ENCODE measurements at regions not wholly inside any gene's neighbourhood (a gene's known extent, or its start where the extent isn't known, plus 50 kb on each side); places are given as distances from the start of the nearest gene placed in this dataset.
"Not testable (repeated sequence)": the region's sequence is repeated elsewhere in the genome, so short reads cannot be mapped to it uniquely, and the experiment has no call there.

GRCh38 chrX:25646156-25646555 is 492.0 kb upstream of the MAGEB18 start:
- DNase-seq, result no peak

GRCh38 chrX:25648790-25649189 is 489.4 kb upstream of the MAGEB18 start:
- DNase-seq, result no peak

DNA sequence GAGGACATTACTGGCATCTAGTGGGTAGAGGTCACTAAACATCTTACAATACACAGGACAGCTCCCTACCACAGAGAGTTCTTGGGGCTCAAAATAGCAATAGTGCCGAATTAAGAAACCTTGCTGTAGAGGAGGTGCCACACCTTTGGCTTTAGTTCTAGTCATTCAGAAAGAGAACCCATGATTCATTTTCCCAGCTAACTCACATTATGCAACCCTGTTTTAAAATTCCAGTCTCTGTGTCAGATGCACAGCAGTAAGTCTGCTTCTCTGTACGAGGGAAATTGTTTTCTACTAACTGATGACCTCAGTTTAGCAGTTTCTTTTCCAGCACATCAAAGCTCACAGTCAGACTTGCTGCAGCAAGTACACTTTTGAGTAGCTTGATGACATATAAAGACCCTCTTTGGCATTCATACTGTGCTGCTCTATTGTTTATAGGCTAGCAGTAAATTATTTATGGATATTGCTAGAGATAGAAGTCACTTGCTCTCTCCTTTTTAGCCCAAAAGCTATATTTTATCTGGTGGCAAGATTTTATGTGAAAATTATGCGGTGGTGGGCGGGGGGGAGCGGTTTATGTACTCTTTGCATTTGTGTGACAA is 487.8 kb upstream of the MAGEB18 start:
- DNase-seq, result no peak

- no peak for DNase-seq
Measured at GRCh38 chrX:25659317-25659716, 478.8 kb upstream of the MAGEB18 start.

DNA sequence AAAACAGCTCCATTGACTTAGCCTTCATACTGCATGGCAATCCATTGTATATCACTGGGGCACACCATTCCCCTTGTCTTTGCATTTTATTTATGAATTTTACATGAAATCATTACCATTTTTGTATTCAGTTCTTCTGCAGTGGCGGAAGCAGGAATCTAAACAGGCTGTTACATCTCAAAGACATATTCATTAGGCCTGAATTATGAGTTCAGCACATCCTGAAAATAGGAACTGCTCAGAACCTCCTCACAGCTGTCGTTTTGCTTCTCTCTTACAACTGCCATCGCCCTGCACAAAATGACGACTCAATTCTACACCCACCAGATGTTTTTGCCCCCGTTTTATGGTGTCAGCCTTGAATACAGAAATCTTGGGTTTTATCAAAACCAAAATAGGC is 474.4 kb upstream of the MAGEB18 start:
- DNase-seq, result no peak

- no peak for DNase-seq
Measured at GRCh38 chrX:25665431-25665830, 472.7 kb upstream of the MAGEB18 start.

DNA sequence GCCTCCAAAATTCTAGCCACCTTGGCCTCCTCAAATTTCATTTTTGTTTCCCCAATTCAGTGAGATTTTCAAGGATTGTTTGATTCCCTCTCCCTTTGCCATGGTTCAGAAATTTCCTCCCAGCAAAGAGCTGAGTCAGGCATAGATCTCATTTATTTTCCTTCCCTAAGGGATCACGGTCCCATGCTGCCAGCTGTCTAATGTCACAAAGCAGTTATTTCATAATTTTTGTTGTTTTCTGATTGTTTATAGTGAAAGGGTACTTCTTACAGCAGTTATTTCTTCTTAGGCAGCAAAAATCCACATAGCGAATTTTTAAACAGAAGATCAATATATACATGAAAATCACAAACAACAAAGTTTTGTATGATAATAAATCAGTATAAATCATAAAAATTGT is 470.5 kb upstream of the MAGEB18 start:
- DNase-seq, result no peak

DNA sequence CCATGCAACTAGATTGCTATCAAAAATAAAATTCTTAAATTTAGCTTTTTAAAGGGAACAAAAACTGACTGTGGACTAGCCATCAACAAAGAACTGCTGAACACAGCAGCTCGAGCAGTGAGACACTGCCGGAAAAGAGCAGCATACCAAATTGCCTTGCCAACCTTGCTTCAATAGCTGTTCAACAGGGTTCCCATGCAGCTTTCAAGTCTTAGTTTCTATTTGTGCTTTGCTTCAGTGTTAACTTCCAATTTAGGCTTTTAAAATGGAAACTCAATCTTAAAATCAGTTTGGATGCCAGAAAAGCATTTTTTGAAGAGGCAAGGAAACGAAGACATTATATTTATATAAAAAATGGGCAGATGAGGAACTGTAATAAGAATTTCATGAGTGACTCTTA is 463.4 kb upstream of the MAGEB18 start:
- no peak for DNase-seq

- DNase-seq, result no peak
Measured at GRCh38 chrX:25701876-25702275, 436.3 kb upstream of the MAGEB18 start.

DNA sequence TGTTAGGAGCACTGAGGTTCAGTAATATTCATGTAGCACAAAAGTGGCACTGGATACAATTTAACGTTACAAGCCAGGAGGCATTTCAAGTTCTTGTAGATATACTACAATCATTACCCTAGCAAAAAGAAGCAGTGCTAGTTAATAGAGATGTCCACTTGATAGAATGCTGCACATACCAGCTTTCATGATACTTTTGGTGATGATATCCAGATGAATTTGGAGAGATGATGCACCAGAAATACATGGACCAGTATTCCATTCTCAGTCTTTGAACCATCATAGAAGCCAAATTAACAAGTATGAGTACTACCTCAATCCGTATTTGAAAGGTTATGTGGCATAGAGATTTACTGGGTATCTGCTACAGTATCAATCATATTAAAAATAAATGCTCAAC is 421.0 kb upstream of the MAGEB18 start:
- DNase-seq, result no peak

- DNase-seq, result no peak
Measured at GRCh38 chrX:25721564-25721963, 416.6 kb upstream of the MAGEB18 start.

DNA sequence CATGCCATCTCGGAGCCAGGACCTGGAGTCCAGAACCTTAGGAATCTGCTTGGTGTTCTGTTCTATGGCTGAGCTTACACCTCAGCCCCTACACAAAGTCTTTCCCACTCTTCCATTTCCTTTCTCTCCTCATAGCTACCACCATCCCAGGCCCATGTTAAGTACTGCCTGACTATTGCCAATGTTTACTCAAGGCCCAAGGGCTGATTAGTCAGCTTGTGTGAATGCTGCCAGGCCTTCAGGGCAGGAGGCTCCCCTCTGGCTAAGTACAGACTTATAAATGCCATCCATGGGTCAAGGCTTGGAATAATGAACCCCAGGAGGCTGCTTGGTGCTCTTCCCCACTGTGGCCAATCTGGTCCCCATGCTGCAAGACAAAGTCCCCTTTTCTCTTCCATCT is 411.6 kb upstream of the MAGEB18 start:
- peak; percentile 2 for DNase-seq

GRCh38 chrX:25733148-25733547 is 405.0 kb upstream of the MAGEB18 start:
- no peak for DNase-seq

DNA sequence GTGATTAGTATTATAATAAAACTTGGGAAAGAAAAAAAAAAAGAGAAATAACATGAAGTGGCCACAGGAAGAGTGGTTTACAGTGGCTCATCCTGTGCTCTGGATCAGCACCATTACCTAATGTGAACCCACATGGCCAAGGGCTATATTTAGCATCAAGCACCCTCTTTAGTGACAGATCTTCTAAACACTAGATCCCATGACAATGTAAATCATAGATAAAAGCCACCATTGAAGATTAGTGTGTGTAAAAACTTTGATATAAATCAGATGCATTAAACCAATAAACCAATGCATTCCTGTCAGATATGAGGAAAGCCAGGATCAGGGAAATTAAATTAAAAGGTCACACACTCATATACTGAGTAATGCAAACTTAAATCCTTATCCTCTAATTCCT is 400.6 kb upstream of the MAGEB18 start:
- DNase-seq, result no peak

GRCh38 chrX:25742334-25742733 is 395.8 kb upstream of the MAGEB18 start:
- DNase-seq, result no peak

DNA sequence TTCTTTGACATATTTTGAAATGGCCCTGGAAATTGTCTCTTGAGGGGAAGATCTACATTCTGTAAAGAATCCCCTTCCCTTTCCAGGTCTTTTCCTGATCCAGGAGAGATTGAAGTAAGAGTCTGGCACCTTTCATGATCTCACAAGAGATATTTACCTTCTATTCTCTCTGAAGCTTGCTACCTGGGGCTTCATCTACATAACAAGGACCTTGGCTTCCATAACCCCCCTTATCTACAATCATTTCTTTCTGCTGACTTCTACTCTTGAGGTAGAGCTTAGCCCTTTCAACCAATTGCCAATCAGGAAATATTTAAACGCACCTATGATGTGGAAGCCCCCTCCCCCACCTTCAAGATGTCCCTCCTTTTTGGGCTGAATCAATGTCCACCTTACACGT is 383.7 kb upstream of the MAGEB18 start:
- no peak for DNase-seq

GRCh38 chrX:25755194-25755593 is 382.9 kb upstream of the MAGEB18 start:
- no peak for DNase-seq

- DNase-seq, result no peak
Measured at GRCh38 chrX:25762656-25763055, 375.5 kb upstream of the MAGEB18 start.

DNA sequence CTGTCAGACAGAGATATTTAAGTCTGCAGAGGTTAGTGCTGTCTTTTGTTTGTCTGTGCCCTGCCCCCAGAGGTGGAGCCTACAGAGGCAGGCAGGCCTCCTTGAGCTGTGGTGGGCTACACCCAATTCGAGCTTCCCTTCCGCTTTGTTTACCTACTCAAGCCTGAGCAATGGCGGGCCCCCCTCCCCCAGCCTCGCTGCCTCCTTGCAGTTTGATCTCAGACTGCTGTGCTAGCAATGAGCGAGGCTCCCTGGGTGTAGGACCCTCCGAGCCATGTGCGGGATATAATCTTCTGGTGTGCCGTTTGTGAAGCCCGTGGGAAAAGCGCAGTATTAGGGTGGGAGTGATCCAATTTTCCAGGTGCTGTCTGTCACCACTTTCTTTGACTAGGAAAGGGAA is 366.3 kb upstream of the MAGEB18 start:
- DNase-seq, result not testable (repeated sequence)

DNA sequence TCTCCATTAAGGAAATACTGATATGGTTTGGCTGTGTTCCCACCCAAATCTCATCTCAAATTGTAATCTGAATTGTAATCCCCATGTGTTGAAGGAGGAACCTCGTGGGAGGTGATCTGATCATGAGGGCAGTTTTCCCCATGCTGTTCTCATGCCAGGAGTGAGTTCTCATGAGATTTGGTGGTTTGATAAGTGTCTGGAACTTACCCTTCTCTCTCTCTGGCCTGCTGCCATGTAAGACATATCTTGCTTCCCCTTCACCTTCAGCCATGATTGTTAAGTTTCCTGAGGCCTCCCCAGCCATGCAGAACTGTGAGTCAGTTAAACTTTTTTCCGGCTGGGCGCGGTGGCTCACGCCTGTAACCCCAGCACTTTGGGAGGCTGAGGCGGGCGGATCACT is 340.3 kb upstream of the MAGEB18 start:
- DNase-seq, result not testable (repeated sequence)

- no peak for DNase-seq
Measured at GRCh38 chrX:25805744-25806143, 332.4 kb upstream of the MAGEB18 start.

DNA sequence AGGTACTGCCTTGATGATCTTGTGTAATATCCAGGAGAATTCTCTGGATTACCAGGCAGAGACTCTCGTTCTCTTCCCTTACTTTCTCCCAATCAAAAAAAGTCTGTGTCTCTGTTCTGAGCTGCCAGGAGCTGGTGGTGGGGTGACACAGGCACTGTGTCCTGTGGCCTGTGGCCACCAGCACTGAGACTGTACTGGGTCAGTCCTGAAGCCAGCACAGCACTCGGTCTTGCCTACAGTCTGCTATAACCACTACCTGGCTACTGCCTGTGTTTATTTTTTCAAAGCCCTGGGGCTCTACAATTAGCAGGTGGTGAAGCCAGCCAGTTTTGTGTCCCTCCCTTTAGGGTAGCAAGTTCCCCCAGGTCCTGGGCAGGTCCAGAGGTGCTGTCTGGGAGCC is 331.1 kb upstream of the MAGEB18 start:
- no peak for DNase-seq

DNA sequence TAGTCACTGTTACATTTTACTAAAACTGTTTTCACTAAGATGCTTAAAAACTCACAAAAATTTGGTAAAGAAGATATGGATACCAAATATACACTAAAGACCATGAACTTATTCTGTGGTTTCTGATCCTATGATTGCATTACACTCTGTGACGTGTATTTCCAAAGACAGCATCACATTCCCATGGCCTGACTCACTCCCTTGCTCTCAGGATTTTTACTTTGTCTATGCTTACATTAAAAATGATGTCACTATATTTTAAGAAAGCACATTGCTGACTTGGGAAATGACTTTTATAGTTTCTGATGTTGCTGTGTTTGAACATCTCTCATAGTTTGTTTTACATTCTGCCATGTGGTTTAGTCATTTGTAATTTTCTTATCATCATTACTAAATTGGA is 327.9 kb upstream of the MAGEB18 start:
- no peak for DNase-seq

- DNase-seq, result no peak
Measured at GRCh38 chrX:25819879-25820278, 318.3 kb upstream of the MAGEB18 start.

DNA sequence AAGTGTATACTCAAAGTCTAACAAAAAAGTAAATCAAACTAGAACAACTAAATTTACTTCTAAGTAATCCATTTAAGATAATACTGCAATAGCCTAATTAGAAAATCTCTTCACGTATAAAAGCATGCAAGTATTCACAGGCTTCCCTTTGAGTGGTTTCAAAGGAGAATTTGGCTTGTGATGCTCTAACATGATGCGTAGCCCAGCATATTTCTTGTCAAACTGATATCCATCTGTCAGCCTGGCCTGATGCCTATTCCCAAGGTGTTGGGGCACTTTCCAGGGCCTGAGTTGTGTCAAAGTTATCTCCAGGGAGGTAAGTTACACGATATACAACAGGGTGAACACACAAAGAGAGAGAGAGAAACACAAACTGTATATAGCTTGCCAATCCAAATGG is 287.0 kb upstream of the MAGEB18 start:
- DNase-seq, result no peak

DNA sequence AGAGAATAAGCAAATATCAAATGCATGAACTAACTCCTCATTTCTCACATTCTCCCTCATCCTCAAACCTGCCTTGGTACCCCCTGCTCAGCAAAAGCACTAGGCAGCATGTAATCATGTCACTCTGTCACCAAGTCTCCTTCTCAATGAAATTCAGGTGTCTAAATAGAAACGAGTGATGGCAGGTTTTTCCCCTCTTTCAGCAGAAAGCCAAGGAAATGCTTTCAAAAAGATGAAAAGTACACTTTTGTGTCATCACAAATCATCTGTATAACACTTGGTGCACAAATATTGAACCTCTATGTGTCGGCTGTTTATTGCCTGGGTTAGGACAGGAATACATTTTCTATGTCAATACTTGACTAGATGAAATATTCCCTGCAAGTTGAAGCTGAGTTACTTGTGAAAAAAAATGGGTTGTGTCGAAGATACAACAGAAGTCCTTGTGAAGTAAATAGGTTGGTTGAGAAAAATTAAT is 285.1 kb upstream of the MAGEB18 start:
- no peak for DNase-seq
